ENCODE measurements at regions not wholly inside any gene's neighbourhood (a gene's known extent, or its start where the extent isn't known, plus 50 kb on each side); places are given as distances from the start of the nearest gene placed in this dataset.

GRCh38 chr4:174429701-174430410 is 92.4 kb downstream of the HPGD start:
- no peak for DNase-seq (ENCODE audit: extremely low spot score)
- ChIA-PET CTCF (interaction anchor here (1.2 kb wide), 1 partner anchor 203 kb away, joined by 3 read pairs; no protein-coding TSS in a partner anchor), POLR2A (no interaction called here)

GRCh38 chr4:174427571-174428140 is 94.6 kb downstream of the HPGD start:
- DNase-seq (ENCODE audit: extremely low spot score), result no peak
- POLR2A ChIA-PET, result no interaction called here
- CTCF ChIA-PET, result no interaction called here

More at GRCh38 chr4:174429701-174430410, 92.4 kb downstream of the HPGD start:
- TF ChIP-seq CTCF (IDR thresholded peaks at IDR 0.05; ENCODE audit: control extremely low read depth, extremely low read depth, low read depth, missing control alignments), result no peak

GRCh38 chr4:174425669-174426068 is 96.6 kb downstream of the HPGD start:
- DNase-seq (ENCODE audit: extremely low spot score), result no peak
- POLR2A ChIA-PET, result no interaction called here
- no peak for TF ChIP-seq CTCF (IDR thresholded peaks at IDR 0.05; ENCODE audit: control extremely low read depth, extremely low read depth, low read depth, missing control alignments)
- CTCF ChIA-PET, result no interaction called here

More at GRCh38 chr4:174427571-174428140, 94.6 kb downstream of the HPGD start:
- no peak for TF ChIP-seq CTCF (IDR thresholded peaks at IDR 0.05; ENCODE audit: control extremely low read depth, extremely low read depth, low read depth, missing control alignments)

GRCh38 chr4:174423257-174423944 is 98.9 kb downstream of the HPGD start:
- TF ChIP-seq CTCF (IDR thresholded peaks at IDR 0.05; ENCODE audit: control extremely low read depth, extremely low read depth, low read depth, missing control alignments), result no peak
- POLR2A ChIA-PET, result no interaction called here
- DNase-seq (ENCODE audit: extremely low spot score), result no peak
- CTCF ChIA-PET, result interaction anchor here (1.5 to 1.7 kb wide), 2 partner anchors 18 to 20 kb away, joined by 3 to 4 read pairs; no protein-coding TSS in a partner anchor

- no peak for TF ChIP-seq CTCF (IDR thresholded peaks at IDR 0.05; ENCODE audit: control extremely low read depth, extremely low read depth, low read depth, missing control alignments)
- POLR2A ChIA-PET, result no interaction called here
- CTCF ChIA-PET, result interaction anchor here (0.7 to 1.7 kb wide), 2 partner anchors 17 to 1018 kb away, joined by 3 to 4 read pairs; no protein-coding TSS in a partner anchor
- no peak for DNase-seq (ENCODE audit: extremely low spot score)
These were observed 99.4 kb downstream of the HPGD start for GRCh38 chr4:174422893-174423256.

- no peak for DNase-seq (ENCODE audit: extremely low spot score)
- no peak for TF ChIP-seq CTCF (IDR thresholded peaks at IDR 0.05; ENCODE audit: control extremely low read depth, extremely low read depth, low read depth, missing control alignments)
- CTCF ChIA-PET, result no interaction called here
- POLR2A ChIA-PET, result no interaction called here
These were observed 102.0 kb downstream of the HPGD start for GRCh38 chr4:174420316-174420715.

All from GM10248 (cell line).